Epithelial cell of proximal tubule (primary cell): ENCODE measurements at regions not wholly inside any gene's neighbourhood (a gene's known extent, or its start where the extent isn't known, plus 50 kb on each side); places are given as distances from the start of the nearest gene placed in this dataset.
A peak's percentile ranks its signal among the peaks of the same experiment; 100 is the strongest.

Experiments
- DNase-seq: peaks from one replicate; pipeline ENCODE4 v3.0.0-alpha.2; 2011; ENCODE audit warnings: low read depth
- H3K4me3 ChIP-seq: 2 replicates; pipeline ENCODE4 v1.5.1; 2011; ENCODE audit warnings: low read depth, mild to moderate bottlenecking, low read length
- CTCF ChIP-seq: conservative IDR thresholded peaks from 2 replicates; pipeline ENCODE4 v1.5.1; 2012; ENCODE audit warnings: low read depth, mild to moderate bottlenecking, low read length

- TF ChIP-seq CTCF, result no peak
- no peak for DNase-seq
Measured at GRCh38 chr11:128341280-128342248, 245.8 kb downstream of the ETS1 start.

GRCh38 chr11:128339792-128340191 is 247.6 kb downstream of the ETS1 start:
- H3K4me3 ChIP-seq, result no peak overlapping the region
- TF ChIP-seq CTCF, result no peak
- DNase-seq, result no peak

More at GRCh38 chr11:128341280-128342248, 245.8 kb downstream of the ETS1 start:
- H3K4me3 ChIP-seq, result no peak overlapping the region

GRCh38 chr11:128338811-128339210 is 248.5 kb downstream of the ETS1 start:
- no peak for TF ChIP-seq CTCF
- no peak overlapping the region for H3K4me3 ChIP-seq
- no peak for DNase-seq

- H3K4me3 ChIP-seq, result no peak overlapping the region
- peak; percentile 63 for DNase-seq
- no peak for TF ChIP-seq CTCF
Measured at GRCh38 chr11:128336203-128336602, 251.2 kb downstream of the ETS1 start.

GRCh38 chr11:128335729-128336128 is 251.6 kb downstream of the ETS1 start:
- no peak for TF ChIP-seq CTCF

GRCh38 chr11:128334311-128335044 is 252.9 kb downstream of the ETS1 start:
- DNase-seq, result no peak
- H3K4me3 ChIP-seq, result no peak overlapping the region
- TF ChIP-seq CTCF, result no peak

More at GRCh38 chr11:128335729-128336128, 251.6 kb downstream of the ETS1 start:
- no peak for DNase-seq
- H3K4me3 ChIP-seq, result no peak overlapping the region
